Cardiac fibroblast (primary cell): ENCODE measurements at regions not wholly inside any gene's neighbourhood (a gene's known extent, or its start where the extent isn't known, plus 50 kb on each side); places are given as distances from the start of the nearest gene placed in this dataset.

Experiments
- DNase-seq, 2 donors: peaks; one replicate each; pipeline versions ENCODE4 v3.0.0 to v3.0.0-alpha.2; 2010; ENCODE audit warnings: low read depth in 2 of 2
- H3K4me3 ChIP-seq, 2 donors: replicated peaks in 1 of 2; 1 replicate in 1 of 2; 2 replicates in 1 of 2; pipeline ENCODE4 v1.5.1; 2011; ENCODE audit warnings: low read depth in 2 of 2, low read length in 2 of 2, mild to moderate bottlenecking in 2 of 2, moderate library complexity in 1 of 2
- CTCF ChIP-seq: IDR thresholded peaks from one replicate; pipeline ENCODE4 v1.5.1; 2011; ENCODE audit warnings: low read depth, mild to moderate bottlenecking, low read length, inconsistent platforms

DNA sequence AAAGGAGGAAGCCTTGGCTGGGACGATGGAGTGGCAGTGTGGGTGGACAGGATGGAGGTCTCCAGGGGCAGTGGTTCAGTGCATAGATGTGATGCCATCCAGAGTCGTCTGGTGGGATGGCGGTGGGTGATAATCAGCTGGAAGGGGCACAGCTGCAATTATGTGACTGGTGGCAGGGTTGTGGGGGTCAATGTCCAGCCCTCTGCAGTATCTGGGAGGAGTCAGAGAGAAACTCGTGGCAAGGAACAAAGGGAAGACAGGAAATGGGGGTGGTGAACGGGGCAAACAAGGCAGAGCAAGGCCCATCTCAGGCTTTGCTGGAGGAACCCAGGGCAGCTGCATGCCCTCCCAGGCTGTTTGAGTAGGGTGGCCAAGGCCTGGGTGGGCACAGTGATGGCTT lies 118.3 kb upstream of the USP24 start:
- no peak for TF ChIP-seq CTCF
- DNase-seq: no peak
- H3K4me3 ChIP-seq: no peak overlapping the region

DNA sequence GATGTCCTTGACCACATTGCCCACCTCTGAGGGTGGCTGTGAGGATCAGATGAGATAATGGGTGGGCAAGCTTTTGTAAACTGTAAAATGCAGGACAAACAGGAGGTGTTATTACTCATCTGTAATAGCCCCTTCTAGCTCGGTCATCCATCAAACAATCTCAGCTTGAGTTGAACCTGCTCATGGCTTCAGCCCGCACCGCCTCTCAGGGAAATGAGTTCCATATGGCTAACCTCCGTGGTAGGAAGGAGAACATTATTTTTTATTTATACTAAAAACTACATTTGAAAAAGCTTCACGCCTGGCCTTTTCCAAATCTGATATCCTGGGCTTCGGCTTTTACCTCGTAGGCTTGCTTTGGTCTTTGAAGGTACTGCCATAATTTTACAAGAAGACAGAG lies 116.2 kb upstream of the USP24 start:
- H3K4me3 ChIP-seq: no peak overlapping the region
- no peak for DNase-seq
- no peak for TF ChIP-seq CTCF

GRCh38 chr1:55329808-55330432 lies 114.8 kb upstream of the USP24 start:
- TF ChIP-seq CTCF: no peak
- no peak overlapping the region for H3K4me3 ChIP-seq
- no peak for DNase-seq

GRCh38 chr1:55329091-55329490 lies 113.9 kb upstream of the USP24 start:
- H3K4me3 ChIP-seq: no peak overlapping the region
- peak; percentile 7 to 59 for DNase-seq
- TF ChIP-seq CTCF: no peak

DNA sequence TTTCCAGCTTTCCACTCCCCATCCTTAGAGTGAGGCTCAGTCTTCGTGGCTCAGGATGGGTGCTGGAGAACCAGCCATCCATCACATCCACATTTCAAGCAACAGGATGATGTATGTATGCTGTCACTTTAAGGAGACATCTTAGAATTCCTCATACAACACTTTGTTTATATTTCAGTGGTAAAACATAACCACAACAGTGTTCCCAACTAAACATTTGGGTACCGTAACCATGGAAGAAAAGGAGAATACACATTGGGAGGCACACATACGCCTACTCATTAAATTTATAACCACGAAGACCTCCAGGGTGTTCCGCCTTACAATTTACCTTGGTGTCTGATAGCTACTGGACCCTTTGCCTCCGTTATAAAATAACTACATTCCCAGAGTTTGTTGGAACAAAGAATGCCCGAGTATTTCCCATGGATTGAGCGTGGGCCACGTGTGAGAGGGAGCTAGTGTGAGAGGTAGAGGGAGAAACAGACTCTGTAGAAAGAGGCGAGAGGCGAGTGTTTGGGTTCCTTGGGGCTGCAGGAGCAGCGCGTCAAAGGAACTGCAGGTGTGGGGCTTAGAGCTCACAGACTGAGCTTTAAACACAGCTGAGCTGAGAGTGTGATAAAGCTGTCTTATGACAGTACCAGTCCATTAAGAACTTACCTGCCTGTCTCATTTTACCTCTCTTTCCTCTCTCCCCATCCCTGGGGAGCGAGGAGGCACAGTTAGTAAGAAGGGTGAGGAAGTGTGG lies 111.5 kb upstream of the USP24 start:
- no peak for DNase-seq
- no peak for TF ChIP-seq CTCF
- no peak overlapping the region for H3K4me3 ChIP-seq

DNA sequence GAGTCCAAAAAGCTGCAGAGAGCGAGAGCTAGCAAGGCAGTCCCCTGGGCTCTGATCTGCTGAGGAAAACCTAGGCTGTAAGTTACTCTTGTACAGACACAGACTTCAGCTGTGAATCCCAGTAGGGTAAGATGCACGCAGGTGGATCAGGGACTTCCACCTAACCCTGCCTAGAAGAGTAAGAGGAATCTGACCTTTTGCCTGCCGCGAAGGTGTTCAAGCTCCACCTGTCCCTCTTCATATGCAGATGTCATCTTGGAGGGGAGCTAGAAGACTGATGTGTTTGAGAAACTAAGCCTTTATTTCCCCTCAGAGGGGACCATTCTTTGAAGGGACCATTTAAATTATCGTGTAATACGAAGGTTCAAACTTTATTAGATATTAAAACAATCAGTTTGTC lies 108.6 kb upstream of the USP24 start:
- H3K4me3 ChIP-seq: no peak overlapping the region
- TF ChIP-seq CTCF: no peak
- no peak for DNase-seq
